RWPE2 (cell line): ENCODE measurements at regions not wholly inside any gene's neighbourhood (a gene's known extent, or its start where the extent isn't known, plus 50 kb on each side); places are given as distances from the start of the nearest gene placed in this dataset.

Experiments
- ATAC-seq: fragments of 200-7000 bp; cut with Tn5 transposase; 3 replicates; pipeline ENCODE4 v1.9.1; 2021; ENCODE audit warnings: low read depth
- DNase-seq: peaks from one replicate; pipeline ENCODE4 v3.0.0-alpha.2; 2020; ENCODE audit warnings: low spot score
- H3K27ac ChIP-seq: fragments of 450-650 bp; 2 replicates; pipeline ENCODE4 v1.5.1; 2017; ENCODE audit warnings: mild to moderate bottlenecking; ENCODE audit not compliant: poor library complexity, severe bottlenecking
- H3K27me3 ChIP-seq: fragments of 250-450 bp; sonication (Bioruptor Pico); 2 replicates; pipeline ENCODE4 v1.5.1; 2021; ENCODE audit warnings: mild to moderate bottlenecking, moderate library complexity; ENCODE audit not compliant: insufficient read depth, poor library complexity, severe bottlenecking
- H3K36me3 ChIP-seq: fragments of 250-450 bp; sonication (Bioruptor Pico); 2 replicates; pipeline ENCODE4 v1.5.1; 2020; ENCODE audit warnings: low read depth, mild to moderate bottlenecking, moderate library complexity
- H3K4me1 ChIP-seq: fragments of 250-450 bp; sonication (Bioruptor Pico); 2 replicates; pipeline ENCODE4 v1.5.1; 2021; ENCODE audit warnings: mild to moderate bottlenecking, moderate library complexity; ENCODE audit not compliant: insufficient read depth, poor library complexity, severe bottlenecking
- H3K4me3 ChIP-seq: fragments of 250-450 bp; sonication (Bioruptor Pico); 2 replicates; pipeline ENCODE4 v1.5.1; 2021; ENCODE audit warnings: mild to moderate bottlenecking, moderate library complexity; ENCODE audit not compliant: severe bottlenecking
- H3K9me3 ChIP-seq: fragments of 250-450 bp; sonication (Bioruptor Pico); 2 replicates; pipeline ENCODE4 v1.5.1; 2021; ENCODE audit warnings: mild to moderate bottlenecking, moderate library complexity; ENCODE audit not compliant: severe bottlenecking
- CTCF ChIP-seq: fragments of 450-650 bp; IDR thresholded peaks from one replicate; pipeline ENCODE4 v1.5.1; 2017; ENCODE audit warnings: mild to moderate bottlenecking, moderate library complexity; ENCODE audit not compliant: poor library complexity, severe bottlenecking

DNA sequence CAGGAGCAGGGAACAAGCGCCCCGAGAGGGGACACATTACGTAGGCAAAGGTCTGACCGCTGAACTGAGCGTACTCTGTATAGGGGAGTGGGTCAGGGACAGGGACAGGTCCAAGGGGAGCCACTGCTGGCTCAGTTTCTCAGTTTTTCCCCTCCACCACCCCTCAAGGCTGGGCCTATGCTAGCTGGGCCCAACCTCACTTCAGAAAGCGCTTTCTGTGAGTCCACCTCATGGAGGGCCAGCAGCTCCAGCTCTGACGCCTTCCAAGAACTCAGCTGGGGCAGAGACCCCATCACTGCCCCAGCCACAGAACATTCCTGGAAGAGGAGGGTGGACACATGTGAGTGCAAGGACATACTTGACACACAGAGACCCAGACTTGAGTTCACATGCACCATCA is 242.0 kb downstream of the FOXD2 start:
- ATAC-seq (no peak), DNase-seq (no peak)
- Histone ChIP-seq H3K27ac (no peak overlapping the region), H3K27me3 (no peaks in the 10 kb centered on the region), H3K9me3 (no peaks in the 10 kb centered on the region), H3K4me1 (no peaks in the 10 kb centered on the region), H3K36me3 (no peaks in the 10 kb centered on the region), H3K4me3 (no peak overlapping the region)
- no peak for TF ChIP-seq CTCF

GRCh38 chr1:47680815-47681475 is 243.1 kb downstream of the FOXD2 start:
- no peak for TF ChIP-seq CTCF
- H3K27ac ChIP-seq = no peak overlapping the region
- H3K9me3 ChIP-seq = no peaks in the 10 kb centered on the region
- ATAC-seq (no peak), DNase-seq (no peak)
- H3K4me1 ChIP-seq = no peaks in the 10 kb centered on the region
- no peaks in the 10 kb centered on the region for H3K36me3 ChIP-seq
- H3K27me3 ChIP-seq = no peaks in the 10 kb centered on the region
- H3K4me3 ChIP-seq = no peak overlapping the region

GRCh38 chr1:47681735-47682134 is 243.9 kb downstream of the FOXD2 start:
- TF ChIP-seq CTCF = no peak
- no peak overlapping the region for H3K4me3 ChIP-seq
- H3K4me1 ChIP-seq = no peaks in the 10 kb centered on the region
- no peaks in the 10 kb centered on the region for H3K9me3 ChIP-seq
- ATAC-seq (no peak), DNase-seq (no peak)
- H3K27me3 ChIP-seq = no peaks in the 10 kb centered on the region
- H3K27ac ChIP-seq = no peak overlapping the region
- no peaks in the 10 kb centered on the region for H3K36me3 ChIP-seq

GRCh38 chr1:47682198-47682597 is 244.4 kb downstream of the FOXD2 start:
- DNase-seq = no peak
- no peak for TF ChIP-seq CTCF
- Histone ChIP-seq H3K27ac (no peak overlapping the region), H3K4me1 (no peaks in the 10 kb centered on the region), H3K4me3 (no peak overlapping the region), H3K36me3 (no peaks in the 10 kb centered on the region), H3K27me3 (no peaks in the 10 kb centered on the region), H3K9me3 (no peaks in the 10 kb centered on the region)
- no peak for ATAC-seq

DNA sequence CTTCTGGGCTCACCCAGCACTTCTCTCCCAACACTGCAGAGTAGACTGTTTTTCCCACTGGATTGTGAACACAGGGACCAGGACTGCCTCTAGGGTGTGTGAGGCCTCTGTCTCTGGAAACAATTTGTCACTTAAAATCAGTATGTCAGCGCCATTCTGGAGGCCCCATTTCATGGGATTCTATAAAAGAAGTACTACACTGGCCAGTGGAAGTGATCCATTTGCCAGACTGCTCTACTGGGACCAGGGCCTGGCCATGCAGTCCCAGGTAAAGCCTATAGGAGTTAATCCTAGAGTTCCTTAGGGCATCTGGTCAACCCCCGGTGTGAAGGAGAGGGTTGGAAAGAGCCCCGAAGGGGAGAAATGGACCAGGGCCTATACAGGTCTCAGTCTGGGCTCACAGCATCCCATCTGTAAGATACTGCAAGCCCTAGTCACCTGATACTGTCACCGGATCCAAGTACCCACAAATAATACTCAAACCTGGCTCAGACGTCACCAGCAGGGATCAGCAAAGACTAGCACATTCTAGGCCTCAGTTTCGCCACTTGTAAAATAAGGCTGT is 245.0 kb downstream of the FOXD2 start:
- DNase-seq (no peak), ATAC-seq (no peak)
- no peak overlapping the region for H3K27ac ChIP-seq
- no peaks in the 10 kb centered on the region for H3K9me3 ChIP-seq
- no peaks in the 10 kb centered on the region for H3K27me3 ChIP-seq
- no peak for TF ChIP-seq CTCF
- H3K4me1 ChIP-seq = no peaks in the 10 kb centered on the region
- H3K4me3 ChIP-seq = no peak overlapping the region
- no peaks in the 10 kb centered on the region for H3K36me3 ChIP-seq
